GM18909 (cell line): ENCODE measurements at regions not wholly inside any gene's neighbourhood (a gene's known extent, or its start where the extent isn't known, plus 50 kb on each side); places are given as distances from the start of the nearest gene placed in this dataset.

Experiments used
- ATAC-seq: cut with Tn5 transposase; IDR thresholded peaks from one replicate; pipeline ENCODE4 v1.9.1; 2021; ENCODE audit warnings: mild to moderate bottlenecking; ENCODE audit not compliant: unreplicated experiment, poor library complexity

DNA sequence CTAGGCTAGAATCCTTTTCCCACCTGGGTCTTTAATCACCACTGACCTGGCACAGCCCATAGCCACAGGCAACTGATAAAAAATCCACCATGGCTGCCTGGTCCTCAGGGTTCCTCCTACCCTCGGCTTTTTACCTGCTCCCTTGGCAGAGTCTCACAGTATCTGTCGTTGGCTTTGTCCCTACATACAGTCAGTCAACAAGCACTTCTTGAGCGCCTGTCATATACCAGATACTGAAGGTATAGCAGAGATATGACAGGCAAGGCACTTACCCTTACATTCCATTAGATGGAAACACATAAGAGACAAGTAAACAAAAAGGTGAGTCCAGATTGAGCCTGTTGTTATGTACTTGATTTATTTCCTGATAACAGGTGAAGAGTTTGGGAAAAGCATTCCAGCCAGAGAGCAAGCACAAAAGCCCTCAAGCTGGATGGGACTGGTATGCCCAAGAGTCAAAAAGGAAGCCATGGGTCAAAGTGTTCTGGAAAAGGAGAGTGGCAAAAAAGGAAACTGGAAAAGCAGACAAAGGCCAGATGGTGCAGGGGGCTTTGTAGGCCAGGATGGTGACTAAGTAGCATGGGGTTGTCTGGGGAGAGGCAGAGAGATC, 247.0 kb downstream of the CHD9NB start:
- ATAC-seq: no peak

DNA sequence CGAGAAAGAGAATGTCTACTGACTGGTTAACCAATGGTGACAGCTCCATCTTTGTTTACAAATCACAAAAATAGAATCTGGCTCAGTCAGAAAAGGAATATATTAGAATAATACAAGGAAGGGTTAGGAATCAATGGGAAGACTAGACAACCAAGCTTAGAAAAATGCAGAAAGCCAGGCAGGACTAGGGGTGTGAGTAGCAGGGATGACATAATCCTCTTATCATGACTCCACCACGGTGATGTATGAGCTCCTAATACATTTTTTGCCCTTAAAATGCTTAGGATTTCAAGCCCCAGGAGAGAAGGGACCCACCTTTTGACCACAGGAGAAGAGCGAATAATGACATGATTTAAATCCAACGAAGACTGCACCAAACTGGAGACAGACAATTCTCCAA, 252.3 kb downstream of the CHD9NB start:
- no peak for ATAC-seq

DNA sequence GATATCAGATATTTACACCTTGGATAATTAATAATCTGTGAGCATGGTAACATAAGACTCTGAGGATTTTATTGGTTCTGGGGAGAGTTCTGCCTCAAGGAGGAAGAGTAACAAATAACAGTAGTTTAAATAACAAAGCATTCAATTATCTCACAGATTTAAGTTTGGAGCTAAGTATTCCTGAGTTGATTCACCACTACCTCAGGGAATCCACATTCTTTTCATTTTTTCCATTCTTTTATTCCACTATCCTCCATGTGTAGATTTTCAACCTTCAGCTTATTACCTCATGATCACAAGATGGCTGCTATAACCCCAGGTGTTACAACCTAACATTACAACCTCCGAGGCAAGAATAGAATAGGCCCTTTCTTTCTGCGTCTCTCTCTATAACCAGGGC, 252.2 kb upstream of the TOX3 start:
- no peak for ATAC-seq

DNA sequence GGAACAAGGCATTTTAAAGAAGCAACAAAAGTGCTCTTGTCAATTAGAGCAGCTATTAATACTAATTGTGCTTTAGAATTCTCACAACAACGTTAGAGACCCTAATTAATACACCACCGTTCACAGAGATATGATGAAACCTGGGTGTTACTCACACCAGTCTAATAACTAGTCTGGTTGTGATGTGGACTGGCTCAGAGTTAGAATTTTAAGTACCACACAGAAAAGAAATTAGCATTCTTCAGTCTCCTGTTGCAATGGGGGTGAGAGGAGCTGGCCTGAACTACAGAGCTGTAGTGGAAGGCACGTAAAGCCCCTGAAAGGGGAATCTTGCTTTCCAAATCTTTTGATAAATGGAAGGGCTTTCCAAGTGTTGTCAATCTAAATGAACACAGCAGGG, 240.8 kb upstream of the TOX3 start:
- no peak for ATAC-seq

DNA sequence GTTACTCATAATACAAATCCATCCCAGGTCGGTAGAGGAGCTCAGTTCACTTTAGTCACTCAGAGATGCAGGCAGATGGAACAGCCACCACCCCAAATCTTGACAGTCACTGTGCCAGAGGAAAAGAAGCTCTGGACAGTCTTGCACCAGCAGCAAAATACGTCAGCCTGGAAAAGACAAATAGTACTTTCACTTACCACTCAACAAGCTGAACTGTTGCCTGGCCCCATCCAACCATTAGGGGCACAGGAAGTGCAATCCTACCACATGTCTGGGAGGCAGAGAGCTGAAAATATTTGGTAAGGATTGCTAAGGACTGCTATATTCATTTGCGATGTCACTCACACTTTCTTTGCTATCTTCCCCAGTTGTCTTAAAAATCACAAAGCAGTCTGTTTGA, 239.1 kb upstream of the TOX3 start:
- no peak for ATAC-seq

GRCh38 chr16:52785653-52786052, 238.7 kb upstream of the TOX3 start:
- no peak for ATAC-seq

DNA sequence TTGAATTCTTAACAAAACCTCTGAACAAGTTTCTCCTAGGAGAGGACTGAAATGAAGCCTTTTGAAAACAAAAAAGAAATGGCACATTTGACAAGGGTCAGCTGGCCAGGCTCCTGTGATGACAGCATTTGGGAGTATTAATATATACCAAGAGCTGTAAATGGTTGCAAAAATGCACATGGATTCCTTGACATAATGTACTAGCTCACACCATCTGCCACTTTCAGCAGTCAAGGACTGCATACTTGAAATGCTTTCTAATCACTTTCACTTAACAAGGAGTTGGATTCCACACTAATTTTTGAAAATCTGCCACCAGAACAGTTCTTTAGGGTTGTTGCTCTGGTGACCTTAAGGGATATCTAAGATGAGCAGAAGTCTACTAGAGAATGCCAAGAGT, 236.7 kb upstream of the TOX3 start:
- no peak for ATAC-seq

DNA sequence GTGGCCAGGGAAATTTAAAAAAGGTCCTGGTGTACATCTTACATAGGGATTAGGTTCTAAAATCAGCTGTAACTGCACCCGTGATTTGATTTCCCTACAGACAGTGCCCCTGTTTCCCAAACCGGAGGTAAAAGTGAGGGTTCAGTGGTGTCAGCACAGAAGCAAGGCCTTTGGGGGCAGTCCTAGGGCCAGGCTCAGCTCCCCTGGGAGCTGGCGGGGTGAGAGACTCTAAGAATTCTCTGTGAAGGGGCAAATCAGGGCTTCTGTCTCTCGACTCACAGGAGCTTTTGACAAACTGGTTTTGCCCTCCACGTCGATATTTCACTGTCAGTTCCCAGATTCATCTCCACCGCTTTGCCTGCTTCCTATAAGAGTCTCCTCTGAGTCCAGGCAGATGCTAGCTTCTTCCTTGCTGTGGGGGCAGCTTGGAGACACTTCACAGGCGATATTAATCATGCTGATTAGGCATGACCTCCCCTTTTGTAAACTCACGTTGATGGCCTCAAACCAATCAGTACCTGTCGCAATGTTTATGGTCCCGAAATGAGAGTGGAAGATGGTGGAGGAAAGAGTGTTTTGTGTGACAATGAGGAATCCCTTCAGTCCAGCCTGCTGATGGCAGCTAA, 234.2 kb upstream of the TOX3 start:
- ATAC-seq: no peak

DNA sequence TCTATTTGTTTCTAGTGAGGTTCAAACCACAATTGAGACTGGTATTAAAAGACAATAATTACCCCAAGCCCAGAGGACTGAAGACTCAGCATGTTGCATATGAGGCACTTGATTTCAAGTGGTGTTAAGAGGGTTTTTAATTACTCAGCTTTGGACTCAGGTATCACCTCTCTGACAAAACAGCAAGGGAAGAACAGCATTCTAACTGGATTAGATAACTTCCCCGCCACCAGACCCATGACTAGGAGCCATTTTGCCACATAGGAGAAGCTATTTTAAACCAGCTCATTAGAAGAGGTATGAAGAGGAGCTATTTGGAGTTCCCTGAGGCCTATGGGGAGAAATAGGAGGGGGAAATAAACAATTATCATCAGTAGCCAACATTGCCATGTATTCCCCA, 226.1 kb upstream of the TOX3 start:
- ATAC-seq: no peak

DNA sequence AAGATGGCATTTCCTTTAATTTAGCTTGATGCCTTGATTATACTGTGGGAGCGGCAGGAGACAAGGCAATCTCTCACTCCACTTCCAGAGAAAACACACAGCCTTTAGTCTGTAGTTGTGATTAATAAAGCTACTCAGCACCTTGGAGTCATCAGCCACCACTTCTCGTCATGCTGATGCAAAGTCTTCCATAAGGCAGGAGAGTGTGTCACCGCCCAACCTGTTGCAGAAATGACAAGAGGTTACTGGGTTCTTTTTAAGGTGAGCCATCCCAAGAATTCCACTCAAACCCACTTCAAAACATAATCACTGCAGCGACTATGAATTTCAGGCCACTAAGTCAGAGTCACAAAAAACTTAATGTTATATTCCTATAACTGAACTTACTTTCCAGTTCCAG, 223.9 kb upstream of the TOX3 start:
- no peak for ATAC-seq

DNA sequence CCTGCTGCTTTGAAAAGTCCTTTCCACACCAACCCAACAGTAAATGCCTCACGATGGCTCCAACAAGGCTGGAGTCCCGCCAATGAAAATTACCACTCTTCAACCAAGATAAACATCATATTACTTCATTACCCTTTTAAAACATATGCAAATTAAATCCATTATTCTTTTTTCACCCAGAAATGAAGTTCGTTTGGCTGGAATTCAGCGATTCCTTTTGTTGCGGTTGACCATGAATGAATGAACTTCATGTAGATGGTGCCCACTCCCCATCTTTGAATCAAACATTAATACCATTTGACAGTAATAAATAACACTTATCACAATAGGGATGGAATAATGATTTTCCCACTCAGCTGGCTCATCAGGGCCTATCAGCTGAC, 211.5 kb upstream of the TOX3 start:
- no peak for ATAC-seq

DNA sequence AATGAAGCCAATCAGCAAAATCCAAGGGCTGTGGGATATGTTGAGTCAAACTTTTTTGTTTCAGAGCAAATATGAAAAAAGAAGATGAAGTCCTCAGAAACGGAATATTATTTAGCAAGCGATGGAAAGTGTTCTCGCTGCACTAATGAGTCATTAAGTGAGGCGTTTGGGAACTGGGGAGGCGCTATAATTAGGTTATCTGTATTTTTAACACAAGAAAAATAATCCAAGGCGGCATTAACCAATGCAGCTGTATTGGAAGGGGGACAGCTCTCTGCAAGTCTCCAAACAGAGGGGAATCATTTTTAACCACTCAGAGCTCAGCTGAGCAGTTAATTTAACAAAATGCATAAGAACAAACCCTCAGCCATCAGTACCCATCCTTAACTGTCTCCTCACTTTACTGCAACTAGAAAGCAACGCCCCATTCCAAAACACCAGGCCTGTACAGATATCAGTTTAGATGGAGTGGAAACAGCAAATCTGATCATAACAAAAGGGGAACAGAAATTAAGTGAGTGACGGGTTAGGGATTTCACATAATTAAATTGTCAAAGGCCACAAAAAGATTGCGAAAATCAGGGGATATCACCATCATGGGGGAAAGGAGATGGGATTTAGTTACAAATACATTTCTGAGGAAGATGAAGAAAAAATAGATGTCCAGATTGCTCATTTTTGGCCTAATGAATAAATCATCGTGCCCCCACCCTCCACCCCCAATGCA, 211.0 kb upstream of the TOX3 start:
- no peak for ATAC-seq

DNA sequence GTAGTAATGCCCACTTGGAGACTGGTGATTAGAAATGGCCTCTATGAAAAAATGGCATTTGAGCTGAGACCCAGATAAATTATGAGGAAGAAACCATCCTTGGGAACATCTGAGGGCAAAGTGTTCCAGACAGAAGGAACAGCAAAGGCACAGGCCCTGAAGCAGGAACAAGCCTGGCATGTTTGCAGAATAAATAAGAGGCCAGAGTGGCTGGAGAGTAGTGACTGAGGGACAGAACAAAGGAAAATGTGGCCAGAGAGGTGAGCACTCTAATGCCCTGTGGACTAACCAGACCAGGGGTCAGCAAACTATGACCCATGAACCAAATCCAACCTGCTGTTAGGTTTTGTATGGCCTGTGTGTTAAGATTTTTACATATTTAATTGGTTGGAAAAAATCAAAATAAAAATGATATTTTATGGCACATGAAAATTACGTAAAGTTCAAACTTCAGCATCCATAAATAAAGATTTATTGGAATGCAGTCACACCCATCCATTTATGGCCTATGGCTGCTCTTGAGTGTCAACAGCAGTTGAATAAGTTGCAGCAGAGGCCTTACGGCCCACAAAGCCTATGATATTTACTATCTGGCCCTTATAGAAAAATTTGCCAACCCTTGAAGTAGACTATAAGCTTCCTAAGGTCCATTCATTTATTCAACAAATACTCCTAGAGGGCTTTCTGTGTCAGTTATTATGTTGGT, 210.0 kb upstream of the TOX3 start:
- no peak for ATAC-seq

DNA sequence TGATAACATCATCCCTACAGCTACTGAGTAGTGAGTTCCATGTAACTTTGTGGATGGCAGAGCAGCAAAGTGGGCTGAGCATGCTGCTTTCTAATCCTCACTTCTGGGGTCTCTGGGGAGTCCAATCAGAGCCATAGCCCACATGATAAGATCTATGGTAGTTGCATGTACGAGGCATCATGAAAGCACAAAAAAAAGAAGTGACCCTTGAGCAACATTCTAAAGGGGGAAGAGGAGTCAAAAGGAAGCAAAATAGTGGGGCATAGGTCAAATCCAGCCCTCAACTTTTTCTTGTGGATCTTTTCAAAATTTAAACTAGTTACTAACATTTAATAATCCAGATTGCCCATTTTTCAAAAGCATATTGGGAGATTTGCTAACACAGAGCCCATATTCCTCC, 208.5 kb upstream of the TOX3 start:
- ATAC-seq: no peak

DNA sequence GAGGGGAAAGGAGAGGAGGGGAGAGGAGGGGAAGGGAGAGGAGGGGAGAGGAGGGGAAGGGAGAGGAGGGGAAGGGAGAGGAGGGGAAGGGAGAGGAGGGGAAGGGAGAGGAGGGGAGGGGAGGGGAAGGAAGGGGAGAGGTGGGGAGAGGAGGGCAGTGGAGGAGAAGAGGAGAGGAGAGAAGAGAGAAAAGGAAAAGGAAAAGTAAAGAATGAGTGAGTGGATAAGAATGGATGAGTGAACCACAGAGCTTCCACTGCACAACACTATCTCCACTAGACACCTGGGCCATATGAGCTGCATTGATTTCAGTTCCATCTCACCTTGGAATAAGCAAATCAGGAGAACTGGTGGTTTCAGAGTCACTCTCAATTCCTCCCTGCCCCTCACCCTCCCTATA, 204.1 kb upstream of the TOX3 start:
- no peak for ATAC-seq

DNA sequence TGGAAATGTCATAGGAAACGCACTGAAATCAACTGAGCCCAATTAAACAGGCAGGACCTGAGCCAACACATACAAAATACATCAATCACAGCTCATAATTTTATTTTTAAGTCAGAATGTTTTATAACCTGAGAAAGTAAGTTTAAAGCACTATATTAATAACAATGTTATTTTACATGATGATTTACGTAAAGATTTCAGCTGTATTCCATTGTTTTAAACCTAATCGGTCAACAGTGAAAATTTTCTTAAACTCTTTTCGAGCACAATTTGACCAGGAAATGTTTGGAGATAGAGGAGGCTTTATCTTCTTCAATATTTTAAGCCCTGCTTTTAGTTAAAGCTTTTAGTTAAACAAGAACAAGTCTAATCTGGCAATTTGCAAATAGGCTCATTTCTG, 201.8 kb upstream of the TOX3 start:
- ATAC-seq: no peak

GRCh38 chr16:52747088-52747595, 200.2 kb upstream of the TOX3 start:
- ATAC-seq: no peak

DNA sequence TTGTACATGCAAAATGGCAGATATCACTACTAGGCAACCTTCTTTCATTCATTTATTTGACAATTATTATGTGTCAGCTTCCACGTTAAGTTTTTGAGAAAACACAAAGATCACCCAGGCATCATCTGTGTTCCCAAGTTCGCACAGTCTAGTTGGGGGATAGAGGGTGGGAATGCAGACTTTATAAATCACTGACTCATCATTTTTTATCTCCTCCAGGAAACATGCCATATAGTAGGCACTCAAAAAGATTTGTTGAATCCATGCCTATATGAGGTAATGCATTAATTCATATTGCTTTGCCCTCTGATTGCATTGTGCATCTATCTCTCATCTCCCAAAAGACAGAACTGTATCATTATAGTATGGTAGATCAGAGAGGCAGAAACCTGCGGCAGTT, 196.8 kb upstream of the TOX3 start:
- no peak for ATAC-seq

DNA sequence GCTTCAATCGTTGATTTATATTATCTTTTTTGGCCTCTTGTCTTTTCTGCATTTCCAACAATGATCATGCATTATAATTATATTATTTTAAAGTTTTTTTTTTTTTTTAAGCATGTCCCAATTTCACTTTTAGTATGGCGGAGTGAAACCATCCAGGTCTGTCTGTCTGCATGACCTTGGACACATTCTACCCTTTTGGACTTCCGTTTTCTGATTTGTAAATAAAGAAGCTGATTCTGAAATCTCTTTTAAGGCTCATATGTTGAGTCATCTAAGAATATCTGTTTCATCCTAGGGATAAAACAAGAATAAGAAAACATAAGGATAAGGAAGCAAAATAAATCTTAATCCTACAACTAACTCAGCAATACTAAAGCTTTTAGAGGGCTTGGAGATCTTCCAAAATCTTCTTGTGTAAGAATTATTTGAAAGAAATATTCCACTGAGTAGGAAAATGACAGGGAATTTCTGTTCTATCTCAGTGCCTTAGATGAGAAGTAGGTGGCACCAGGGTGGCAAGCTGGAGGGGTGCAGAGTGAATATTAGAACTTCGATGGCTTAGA, 195.7 kb upstream of the TOX3 start:
- no peak for ATAC-seq

DNA sequence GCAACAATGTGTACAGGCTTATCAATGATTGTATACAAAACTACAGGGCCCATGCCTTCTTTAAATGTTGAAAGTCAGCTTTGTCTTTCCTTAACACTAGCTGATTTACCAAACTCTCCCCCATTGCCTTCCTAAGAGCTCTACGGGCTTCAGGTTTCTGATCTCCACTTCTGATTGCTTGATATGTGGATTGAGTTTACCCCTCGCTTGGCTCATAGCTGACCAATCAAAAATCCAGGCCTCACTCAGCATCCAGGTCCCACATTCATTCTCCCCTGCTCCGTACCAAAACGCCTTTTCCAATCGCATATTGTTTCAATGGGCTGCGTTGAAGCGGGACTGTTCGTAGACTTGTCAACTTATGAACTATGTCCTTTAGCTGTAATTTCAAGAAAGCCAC, 195.1 kb upstream of the TOX3 start:
- ATAC-seq: no peak

DNA sequence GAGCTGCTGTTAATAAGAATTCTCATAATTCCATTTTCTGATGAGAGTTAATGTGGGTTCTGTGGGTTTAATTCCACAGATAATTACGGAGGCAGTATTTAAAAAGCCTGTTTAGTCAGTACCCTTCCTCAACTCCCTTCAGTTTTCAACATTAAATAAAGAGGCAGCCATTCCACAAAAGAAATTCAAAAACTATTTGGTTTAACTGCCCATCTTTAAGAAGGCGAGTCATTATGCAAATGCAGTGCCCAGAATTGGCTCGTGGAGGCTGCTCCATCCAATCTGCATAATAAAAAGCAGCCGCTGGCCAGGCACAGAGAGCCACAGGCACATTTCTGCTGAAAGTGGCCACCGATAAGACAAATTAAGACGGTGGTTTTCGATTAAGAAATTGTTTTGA, 194.4 kb upstream of the TOX3 start:
- no peak for ATAC-seq
